HG03558 (cell line): ENCODE measurements at regions not wholly inside any gene's neighbourhood (a gene's known extent, or its start where the extent isn't known, plus 50 kb on each side); places are given as distances from the start of the nearest gene placed in this dataset.

Experiments
- ATAC-seq: cut with Tn5 transposase; IDR thresholded peaks from one replicate; pipeline ENCODE4 v1.9.1; 2021; ENCODE audit warnings: moderate number of reproducible peaks; ENCODE audit not compliant: unreplicated experiment; ENCODE audit errors: extremely low read depth

DNA sequence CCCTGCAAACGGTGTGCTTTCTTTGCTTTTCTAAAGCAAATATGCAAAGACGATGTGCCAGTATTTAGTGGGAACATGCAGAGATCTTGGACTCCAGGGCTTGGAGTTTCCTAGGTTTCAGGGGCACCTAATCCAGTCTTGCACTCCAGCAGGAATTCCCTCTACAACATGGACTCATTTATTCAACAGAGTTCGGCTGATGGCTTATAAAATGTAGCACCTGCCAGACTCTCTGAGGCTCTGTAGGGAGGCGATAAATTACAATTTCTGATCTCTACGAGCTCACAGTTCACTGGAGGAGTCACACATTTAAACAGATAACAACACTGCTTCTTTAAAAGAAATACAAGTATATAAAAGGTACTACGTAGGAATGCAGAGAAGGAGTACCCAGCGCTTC is 143.7 kb downstream of the FGF9 start:
- no peak for ATAC-seq

DNA sequence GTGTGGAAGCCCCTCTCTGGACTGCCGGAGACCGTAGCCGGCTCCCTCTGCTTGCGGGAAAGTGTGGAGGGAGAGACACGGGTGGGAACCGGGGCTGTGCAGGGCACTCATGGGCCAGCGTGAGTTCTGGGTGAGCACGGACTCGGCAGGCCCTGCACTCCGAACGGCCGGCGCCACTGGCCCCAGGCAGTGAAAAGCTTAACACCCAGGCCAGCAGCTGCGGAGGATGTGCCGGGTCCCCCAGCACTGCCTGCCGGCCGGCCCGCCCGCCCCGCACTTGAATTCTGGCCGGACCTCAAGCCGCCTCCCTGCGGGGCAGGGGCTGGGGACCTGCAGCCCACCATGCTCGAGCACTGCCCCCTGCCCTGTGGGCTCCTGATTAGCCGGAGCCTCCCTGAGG is 147.0 kb downstream of the FGF9 start:
- no peak for ATAC-seq

DNA sequence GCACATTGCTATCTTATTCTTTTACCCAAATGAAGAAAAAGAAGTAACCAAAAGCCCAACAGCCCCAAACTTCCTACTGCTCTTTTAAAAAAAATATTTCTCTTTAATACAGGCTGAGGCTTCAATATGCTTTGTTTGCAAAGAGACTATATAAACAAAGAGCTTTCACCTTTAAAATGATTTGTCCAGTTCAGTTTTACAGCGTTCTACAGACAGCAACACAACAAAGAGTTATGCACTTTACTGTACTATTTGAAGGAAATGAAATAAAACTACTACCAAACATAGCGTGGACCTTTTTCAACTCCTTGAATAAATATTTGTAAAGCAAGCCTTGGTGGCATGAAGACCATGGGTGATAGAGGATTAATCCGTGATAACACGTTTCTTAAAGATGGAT is 151.2 kb downstream of the FGF9 start:
- ATAC-seq, result no peak

DNA sequence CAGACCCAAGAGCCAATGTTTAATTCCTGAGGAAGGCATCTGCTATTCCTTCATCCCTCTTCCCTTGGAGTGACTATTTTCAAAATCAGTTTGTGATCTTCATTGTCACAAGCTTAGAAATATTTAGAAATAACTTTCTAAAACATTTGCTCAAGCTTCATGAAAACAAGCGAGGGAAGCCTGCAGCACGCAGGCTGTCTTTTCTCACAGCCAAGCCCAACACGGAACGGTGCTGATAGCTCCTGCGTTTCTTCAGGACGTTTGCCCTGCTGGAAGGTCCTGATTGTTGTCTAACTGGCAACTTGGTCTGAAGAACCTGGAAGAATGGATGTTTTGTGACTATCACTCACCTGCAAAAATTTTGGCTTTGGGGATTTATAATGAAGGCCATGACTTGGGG is 152.5 kb downstream of the FGF9 start:
- no peak for ATAC-seq

DNA sequence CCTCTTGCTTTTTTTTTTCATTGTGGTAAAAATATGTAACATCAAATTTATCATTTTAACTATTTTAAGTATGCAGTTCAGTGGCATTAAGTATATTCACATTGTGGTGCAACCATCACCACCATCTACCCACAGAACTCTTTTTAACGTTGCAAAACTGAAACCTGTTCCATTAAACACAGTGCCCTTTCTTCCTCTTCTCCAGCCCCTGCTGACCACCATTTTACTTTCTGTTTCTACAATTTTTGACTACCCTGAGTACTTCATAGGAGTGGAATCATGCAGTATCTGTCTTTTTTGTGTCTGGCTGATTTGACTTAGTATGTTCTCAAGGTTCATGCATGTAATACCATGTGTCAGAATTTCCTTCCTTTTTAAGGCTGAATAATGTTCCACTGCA is 153.1 kb downstream of the FGF9 start:
- ATAC-seq, result no peak

DNA sequence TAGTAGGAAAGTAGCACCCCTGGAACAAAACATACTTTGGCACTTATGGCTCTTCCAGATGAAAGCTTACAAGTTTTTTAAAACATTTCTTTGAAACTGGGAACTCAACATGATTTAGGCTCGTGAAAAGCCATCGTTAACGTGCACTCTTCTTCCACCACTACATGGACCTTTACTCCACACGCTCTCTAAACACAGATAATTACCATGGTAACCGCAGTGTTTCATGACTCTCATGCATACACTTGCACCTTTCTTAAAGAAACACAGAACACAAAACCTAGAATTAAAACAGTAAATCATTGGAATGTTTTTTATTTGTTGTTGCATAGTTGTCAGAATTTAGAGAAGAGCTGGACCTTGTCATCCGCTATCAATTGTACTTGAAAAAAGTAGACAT is 154.3 kb downstream of the FGF9 start:
- no peak for ATAC-seq

DNA sequence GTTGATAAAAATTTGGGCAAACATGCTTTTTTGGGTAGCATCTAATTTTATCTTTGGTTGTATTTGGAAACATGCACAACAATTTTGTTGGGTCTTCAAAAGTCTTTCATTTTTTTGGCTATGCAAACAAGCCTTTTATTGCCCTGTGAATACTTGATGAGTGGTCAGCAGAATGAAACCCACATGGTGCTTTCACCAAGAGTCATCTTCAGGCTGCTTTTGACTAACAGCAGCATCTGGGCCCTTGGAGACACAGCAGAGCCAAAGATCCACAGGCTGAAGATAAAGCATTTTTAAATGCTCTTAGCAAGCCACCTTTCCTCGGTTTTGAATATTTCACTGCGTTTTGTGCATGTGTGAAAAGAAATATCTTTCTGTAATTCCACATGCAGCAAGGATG is 154.9 kb downstream of the FGF9 start:
- no peak for ATAC-seq

DNA sequence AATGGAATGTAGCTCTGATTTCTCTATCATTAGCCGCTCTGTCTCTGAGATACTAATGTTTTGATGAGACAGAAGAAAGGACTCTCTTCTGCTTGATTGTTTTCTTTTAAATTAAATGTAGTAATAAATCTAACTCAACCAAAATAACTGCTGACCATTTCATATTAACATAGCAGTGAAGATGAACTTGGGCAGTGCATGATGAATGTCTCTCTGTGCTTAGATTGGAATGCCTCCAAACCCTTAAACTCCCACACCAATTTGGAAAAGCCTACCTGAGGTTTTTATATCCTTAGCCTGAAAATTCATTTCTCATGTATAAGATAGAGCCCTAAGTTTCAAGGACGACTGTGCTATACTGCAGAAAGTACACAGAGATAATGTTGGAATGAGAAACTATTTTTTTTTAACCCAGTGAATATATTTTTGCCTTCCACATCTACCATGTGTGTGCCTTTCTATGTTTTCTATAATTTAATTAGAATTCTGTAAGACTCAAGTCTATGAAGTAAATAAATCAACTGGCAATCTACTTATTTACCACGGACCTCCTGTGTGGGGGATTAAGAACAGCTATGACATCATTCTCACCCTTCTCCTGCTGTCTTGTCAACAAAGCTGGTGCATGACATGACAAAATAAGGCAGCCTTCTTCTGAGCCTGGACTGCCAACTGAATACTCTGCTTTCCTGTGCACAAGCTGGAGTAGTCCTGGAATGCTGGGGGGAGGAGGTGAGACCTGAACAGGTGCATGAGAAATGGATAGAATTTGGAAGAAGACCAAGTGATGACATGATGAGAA is 155.5 kb downstream of the FGF9 start:
- ATAC-seq, result no peak

DNA sequence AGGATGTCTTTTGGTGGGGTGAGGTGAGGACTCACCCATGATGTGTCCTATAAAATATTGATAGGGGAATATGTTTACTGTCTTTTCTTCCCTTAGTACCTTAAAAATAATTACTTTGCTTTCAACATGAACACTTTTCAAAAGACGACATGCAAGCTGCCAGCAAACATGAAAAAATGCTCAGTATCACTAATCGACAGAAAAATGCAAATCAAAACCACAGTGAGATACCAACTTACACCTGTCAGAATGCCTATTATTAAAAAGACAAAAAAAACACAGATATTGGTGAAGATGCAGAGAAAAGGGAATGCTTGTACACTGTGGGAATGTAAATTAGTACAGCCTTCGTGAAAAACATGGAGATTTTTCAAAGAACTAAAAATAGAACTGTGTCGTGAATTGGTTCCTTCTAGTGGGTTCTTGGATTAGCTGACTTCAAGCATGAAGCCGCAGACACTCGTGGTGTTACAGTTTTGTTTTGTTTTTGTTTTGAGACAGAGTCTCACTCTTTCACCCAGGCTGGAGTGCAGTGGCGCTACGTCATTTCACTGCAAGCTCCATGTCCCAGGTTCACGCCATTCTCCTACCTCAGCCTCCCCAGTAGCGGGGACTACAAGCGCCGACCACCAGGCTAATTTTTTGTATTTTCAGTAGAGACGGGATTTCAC is 160.9 kb downstream of the FGF9 start:
- no peak for ATAC-seq

DNA sequence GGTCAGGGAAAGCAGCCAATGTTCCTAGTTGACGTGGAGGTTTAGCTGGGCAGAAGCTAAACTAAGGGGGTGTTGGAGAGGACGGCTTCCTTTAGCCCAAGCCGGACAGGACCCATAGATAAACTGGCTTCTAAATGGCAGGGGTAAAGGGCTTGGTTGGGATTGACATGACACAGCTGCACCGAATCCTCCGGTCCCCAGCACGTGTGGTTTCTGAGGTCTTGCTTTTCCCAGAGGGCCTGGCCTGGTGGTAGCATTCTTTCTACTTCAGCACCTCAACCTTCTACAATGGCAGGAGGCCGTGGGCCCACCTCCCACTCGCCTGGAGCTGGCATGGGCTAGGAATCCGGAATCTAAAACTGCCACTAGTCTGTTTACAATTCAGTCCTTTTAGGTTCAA is 163.0 kb downstream of the FGF9 start:
- no peak for ATAC-seq

DNA sequence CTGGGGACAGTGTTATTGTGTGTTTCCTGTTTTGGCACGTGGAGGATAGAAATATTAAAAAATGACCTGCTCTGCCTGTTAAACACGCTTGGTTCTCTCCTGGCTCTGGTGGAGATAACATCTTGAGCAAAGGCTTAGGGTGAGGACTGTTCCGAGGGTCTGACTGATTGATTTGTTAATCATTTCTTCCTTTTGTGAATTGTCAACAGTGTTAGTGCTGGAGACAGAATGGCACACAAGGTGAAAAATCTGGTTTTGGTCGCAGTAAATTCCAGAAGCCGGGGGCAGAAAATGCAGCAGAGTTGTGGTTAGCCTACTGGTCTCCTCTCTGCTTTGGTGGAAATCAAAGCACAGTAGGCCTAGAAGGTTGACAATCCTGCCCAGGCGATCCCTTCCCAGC is 163.6 kb downstream of the FGF9 start:
- ATAC-seq, result no peak

DNA sequence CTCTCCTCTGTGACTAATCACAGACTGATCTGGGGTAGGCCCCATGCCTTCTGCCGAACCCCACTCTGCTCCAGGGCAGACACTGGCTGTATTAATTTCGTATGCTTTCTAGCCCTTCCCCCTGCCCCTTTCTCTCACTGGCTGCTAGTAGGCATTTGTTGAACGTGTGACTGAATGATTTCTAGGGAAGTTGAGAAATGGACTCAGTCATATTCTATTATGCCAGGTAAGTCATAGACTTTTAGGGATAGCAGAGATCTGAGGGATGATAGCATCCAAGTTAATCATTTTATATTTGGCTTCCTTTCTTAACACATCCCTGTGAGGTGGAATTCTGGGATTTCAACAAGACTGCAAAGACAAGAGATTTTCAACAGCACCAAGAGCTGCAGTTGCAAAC is 166.4 kb downstream of the FGF9 start:
- ATAC-seq, result no peak

DNA sequence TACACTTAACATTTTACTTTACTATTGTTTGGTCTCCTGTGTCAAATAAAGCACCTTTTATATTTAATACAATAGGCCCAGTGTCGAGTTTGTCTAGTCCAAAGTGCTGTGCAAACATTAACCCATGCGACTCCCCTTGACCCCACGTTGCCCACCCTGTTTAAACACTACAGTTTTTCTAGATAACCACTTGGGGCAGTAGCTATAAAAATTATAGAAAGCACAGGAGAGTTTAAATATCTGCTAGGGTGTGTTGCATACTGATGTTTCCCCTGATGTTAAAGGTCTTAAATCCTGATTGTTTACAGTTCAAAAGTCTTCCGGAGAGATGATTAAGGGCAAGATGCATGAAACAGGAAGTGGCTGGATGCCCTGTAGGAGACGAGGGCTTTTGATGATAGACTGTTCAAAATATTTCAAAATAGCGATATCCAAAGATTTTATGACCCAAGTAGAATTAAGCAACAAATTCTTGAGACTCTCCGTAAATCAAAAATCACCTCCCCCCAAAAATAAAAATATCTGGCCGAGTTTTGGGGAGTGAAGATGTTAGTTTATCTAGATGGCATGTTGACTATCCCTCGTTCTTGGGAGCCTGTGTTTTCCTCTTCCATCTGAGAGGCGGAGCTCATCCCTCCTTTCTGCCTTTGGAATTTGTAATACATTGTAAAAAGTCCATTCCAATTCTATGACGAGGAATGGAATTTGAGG is 167.1 kb downstream of the FGF9 start:
- ATAC-seq, result no peak

DNA sequence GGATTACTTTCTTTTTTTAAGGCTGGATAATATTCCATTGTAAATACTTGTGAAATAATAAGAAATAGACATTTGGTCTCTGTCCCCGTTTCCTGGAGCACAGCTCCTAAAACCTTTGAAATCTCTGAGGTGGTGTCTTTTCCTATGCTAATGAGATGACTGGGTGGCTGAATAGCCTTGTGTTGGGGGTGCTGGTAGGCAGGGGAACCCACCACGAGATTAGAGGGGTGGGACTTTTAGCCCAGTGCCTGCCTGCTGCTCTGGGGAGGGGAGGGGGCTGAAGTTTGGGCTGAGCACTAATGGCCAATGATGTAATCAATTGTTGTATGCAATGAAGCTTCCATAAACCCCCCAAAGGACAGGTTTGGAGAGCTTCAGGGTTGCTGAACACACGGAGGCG is 175.7 kb downstream of the FGF9 start:
- no peak for ATAC-seq

DNA sequence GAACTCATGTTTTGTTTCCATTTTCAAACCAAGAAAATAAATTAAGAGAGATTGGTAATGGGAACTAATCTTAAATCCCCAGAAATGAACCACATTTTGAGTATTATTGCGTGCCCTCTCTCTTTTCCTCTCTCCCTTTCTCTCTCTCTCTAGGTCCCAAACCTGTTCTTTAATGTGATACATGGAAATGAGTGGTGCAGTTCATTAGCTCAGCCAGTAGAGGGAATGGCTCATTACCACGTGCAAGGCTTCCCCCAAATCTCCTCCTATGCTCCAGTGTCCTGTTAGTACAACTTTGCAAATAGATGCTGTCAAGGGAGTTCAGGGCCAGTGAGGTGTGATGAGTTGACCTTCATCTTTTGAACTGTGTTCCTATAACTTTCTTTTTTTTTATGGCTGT is 178.4 kb downstream of the FGF9 start:
- ATAC-seq, result peak; percentile 85

DNA sequence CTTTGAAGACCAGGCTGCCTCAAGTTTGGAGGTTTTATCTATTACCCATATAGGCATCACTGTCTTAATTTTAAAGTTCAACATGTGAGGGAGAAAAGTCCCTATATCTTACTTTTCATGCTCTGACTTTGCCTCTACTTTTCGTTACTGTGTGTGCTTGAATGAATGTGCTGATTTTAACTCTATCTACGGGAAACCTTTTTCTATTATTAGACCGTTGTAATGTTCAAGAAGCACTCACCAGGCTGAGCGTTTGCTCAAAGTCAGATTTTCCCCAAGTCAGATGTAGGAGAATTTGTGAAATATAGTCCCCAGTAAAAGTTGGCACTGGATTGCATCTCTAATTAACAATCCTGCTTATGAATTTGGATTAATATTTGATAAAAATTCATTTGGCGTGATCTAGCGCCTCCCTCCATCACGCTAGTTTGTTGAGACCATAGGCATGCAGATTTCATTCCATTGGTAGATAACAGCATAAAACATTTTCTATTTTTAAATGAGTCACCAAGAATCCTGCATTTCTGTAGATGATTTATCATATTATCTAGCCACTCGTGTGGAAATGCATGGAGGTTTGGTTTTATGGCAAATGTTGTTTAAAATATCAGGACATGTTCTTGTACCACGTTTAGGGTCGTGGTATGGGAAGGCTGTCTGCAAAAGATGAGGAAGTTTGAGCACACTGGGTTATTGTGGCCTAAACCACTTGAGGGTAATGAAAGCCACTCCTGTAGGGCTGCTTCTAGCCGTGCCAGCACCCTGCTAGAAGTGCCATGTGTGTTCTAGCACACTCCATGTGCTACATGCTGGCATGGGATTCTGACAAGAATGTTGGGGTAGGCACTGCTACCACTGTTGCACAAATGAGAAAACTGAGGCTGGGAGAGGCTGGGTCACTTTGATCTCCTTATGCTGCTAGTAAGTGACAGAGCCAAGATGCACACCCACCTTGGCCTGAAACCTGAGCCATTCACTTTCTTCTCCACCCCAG is 179.4 kb downstream of the FGF9 start:
- ATAC-seq, result no peak

DNA sequence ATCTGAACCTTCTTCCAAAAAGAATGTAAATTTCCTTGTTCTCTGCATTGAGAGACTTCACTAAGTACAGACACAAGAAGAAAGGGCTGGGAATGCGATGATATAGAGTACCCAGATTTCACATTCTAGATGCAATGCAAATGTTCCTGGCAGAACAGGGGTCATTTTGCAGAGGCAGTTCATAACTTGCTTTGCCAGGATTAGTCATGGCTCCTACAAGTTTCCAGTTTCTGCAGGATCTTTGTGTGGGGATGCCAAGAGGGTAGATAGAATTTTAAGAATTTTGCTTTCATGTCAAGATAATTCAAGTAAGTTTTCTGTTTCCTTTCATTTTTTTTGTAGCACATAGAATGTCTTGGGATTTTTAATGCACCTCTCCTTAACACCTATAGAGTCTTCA is 181.2 kb downstream of the FGF9 start:
- no peak for ATAC-seq

DNA sequence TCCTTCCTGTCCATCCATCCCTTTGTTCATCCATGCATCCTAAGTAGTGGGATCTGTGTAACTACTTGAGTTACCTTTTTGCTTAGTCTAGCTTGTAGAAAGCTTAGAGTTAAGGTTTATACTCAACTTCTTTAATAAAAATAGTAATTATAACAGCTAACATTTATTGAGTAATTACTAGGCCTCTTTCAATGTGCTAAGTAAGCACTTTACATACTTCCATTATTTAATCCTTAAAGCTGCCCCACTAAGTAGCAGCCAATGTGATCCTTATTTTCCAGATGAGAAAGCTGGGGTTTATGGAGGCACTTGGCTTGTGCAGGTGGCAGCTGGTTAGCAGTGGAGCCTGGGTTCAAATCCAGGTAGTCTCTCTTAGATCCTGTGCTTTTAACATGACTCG is 182.9 kb downstream of the FGF9 start:
- ATAC-seq, result no peak

DNA sequence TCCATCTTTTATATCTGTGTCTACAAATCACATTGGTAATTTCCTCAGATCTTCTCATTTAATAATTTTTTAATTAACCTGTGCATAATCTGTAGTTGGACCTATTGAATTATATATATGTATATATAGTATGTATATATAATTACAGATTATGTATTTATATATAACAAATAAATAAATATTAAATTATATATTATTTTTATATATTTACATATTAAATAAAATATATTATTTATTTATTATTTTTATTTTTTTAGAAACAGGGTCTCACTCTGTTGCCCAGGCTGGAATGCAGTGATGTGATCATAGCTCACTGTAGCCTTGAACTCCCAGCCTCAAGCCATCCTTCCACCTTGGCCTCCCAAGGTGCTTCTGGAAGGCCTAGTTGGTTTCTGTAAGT is 197.9 kb downstream of the FGF9 start:
- no peak for ATAC-seq

DNA sequence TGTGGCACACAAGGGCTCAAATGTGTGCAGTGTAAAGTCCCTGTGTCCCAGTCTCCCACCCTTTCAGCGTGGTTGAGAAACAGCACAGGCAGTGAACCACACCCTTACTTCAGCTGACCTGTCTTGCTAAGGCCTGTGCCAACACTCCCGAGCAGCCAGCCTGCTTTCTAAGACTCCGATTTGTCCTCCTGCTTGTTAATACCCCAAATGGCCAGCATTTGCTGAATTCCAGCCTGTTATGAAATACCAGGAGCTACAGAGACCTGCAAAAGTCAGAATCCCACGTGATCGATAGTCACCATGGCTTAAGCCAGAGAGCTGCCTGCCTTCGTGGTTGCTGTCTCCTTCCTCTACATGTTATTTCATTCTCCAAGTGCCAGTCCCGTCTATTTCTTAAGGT is 200.5 kb downstream of the FGF9 start:
- ATAC-seq, result no peak
